K562 (cell line): ENCODE measurements at regions not wholly inside any gene's neighbourhood (a gene's known extent, or its start where the extent isn't known, plus 50 kb on each side); places are given as distances from the start of the nearest gene placed in this dataset.

ENCODE experiments used
- NFYB ChIP-seq: IDR thresholded peaks from 2 replicates; pipeline ENCODE4 v1.6.1; 2011; ENCODE audit warnings: mild to moderate bottlenecking, moderate library complexity; ENCODE audit not compliant: insufficient read length; ENCODE audit errors: extremely low read depth
- RERE ChIP-seq: sonication (generic); formaldehyde crosslinking; IDR thresholded peaks from 2 replicates; pipeline ENCODE4 v1.8.0; 2023; ENCODE audit warnings: missing genetic modification reagents, mild to moderate bottlenecking, borderline replicate concordance
- TRIM24 ChIP-seq, 2 experiments: fragments of 450-650 bp; IDR thresholded peaks; 2 replicates each; pipeline ENCODE4 v1.6.1; 2016
- ZNF318 ChIP-seq, 2 experiments: fragments of 450-650 bp; IDR thresholded peaks; 2 replicates each; pipeline ENCODE4 v1.6.1; 2016; ENCODE audit warnings: mild to moderate bottlenecking in 2 of 2, borderline replicate concordance in 1 of 2, low read depth in 1 of 2, moderate library complexity in 1 of 2

GRCh38 chr2:39492095-39492590 lies 55.1 kb upstream of the MAP4K3 start (continued):
- TF ChIP-seq RERE (CRISPR knock-in tag) (no peak), TRIM24 (IDR thresholded peaks at IDR 0.05) (peak in 1 of 2 experiments; percentile 27; a peak in 1 of 4 replicates), ZNF318 (IDR thresholded peaks at IDR 0.05; ENCODE audit: borderline replicate concordance in 1 of 2, low read depth in 1 of 2) (no peak), NFYB (no peak)
